Hematopoietic multipotent progenitor cell treated with erythropoietin and hydrocortisone succinate and interleukin-3 and kit ligand, for 15 days (in vitro differentiated cells): ENCODE measurements at regions not wholly inside any gene's neighbourhood (a gene's known extent, or its start where the extent isn't known, plus 50 kb on each side); places are given as distances from the start of the nearest gene placed in this dataset.

ENCODE experiments used
- DNase-seq: peaks from one replicate; pipeline ENCODE4 v3.0.0-alpha.2; 2015; ENCODE audit warnings: low spot score

DNA sequence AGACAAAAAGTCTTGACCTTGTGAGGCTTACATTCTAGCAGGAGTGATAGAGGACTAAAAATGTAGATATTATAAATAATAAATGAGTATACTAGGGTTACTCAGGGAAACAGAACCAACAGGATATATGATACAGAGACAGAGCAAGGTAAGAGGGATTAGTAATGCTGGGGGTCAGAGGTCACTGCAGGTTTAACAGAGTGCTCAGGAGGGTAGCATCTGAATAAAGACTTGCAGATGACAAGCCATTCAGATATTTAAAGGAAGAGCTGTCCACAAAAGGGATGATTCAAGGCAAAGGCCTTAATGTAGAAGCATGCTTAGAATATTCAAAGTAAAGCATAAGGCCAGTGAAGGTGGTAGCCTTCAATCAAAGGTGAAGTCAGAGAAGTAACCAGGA lies 65.6 kb upstream of the SEMA6A start:
- no peak for DNase-seq

DNA sequence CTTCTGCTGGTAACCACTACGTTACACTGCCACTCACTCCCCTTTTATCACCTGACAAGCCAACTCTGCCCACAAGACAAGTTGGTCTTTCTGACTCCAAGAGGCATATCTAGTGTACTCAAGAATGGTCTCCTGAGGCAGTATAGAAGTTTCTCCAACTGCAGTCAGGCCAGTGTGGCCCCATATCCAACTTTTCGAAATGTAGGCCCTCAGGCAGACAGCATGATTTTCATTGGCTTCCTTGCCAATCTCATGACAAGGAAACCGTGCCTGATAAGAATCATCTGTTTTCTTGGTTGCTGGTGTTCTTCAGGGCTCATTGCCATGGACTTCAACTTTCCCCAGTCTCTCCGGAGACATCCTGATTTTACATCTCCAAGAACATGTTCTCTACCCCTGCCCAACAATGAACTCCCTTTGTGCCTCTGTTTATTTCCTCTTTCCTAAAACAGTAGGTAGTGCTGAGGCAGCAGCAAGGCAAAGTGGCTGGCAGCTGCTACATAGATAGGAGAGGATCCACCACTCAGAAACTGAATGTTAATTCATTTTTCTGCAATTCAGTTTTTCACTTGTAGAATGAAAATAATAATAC lies 62.6 kb upstream of the SEMA6A start:
- DNase-seq, result no peak

DNA sequence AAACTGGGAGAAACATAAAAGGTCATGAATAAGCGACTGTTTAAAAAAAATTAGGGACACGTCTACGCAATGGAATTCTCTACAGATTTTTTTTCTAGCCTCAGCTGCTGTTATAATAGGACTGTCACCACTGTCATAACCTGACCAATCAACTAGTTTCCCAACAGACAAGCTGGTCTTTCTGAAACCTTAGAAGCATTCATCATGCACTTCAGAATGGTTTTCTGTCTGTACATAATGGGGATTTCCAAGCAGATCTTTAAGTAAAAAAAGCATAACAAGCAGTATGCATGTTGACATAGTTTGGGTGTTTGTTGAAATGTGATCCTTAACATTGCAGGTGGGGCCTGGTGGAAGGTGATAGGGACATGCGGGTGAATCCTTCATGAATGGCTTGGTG lies 58.3 kb upstream of the SEMA6A start:
- no peak for DNase-seq

DNA sequence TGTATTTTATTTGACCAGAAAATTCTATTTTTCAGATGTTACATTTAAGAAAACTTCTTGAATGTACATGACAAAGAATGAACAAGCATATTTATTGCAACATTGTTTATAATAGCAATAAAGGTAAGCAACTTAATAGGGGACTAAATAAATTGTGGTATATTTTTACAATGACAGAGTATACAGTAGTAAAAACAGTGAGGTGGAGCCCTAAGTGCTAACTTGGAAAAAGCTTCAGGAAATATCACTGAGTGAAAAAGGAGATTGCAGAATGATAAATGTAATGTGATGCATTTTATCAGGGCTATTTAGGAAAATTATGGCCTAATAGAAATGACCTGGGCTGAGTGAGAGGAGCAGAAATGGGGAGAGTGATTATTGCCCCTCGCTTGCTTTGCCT lies 56.5 kb upstream of the SEMA6A start:
- DNase-seq, result no peak

DNA sequence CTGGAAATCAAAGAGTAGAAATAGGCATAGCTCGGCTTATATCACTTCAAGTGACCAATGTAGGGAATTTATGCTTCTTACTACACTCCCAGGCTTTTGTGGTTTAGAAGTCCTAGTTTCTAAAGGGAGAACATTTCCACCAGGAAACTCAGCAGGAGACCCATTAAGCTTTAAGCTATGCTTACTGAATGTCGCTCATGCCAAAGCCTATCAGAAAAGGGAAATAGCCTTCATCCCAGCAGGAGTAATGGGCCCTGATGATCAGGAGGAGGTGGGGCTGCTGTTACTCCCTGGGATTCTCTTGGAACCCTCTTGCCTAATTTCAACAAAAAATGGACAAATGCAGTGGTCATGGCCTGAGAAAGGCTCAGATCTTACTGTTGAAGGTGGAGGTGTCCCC lies 54.5 kb upstream of the SEMA6A start:
- DNase-seq, result no peak

DNA sequence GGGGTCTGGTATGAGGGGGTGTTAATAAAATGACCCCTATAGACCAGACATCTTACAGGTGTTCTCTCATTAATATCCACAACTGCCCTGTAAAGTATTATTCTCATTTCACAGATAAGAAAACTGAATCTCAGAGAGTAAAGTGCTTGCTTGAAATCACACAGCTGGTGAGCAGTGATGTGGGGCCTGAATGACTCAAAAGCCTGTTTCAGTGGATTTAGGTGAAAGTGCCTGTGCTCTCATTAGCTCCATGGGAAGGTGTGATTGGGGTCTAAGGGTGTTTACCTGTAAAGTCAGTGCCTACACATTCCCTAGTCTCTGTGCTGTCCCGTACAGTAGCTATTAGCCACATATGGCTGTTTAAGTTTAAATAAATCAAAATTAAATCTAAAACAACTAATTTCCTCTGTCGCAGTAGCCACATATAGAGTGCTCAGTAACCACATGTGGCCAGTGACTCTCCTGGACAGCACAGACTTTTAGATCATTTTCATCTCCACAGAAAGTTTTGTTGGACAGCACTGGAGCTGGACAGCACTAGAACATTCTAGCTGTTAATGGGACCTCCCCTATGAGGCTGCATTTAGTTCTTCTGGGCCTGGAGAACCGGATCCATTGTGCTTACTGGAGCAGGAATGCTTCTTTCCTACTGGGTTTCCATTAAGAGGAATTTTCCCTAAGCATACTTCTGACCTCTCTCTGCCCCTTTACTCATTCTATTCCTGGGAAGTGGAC lies 52.5 kb upstream of the SEMA6A start:
- DNase-seq, result no peak

DNA sequence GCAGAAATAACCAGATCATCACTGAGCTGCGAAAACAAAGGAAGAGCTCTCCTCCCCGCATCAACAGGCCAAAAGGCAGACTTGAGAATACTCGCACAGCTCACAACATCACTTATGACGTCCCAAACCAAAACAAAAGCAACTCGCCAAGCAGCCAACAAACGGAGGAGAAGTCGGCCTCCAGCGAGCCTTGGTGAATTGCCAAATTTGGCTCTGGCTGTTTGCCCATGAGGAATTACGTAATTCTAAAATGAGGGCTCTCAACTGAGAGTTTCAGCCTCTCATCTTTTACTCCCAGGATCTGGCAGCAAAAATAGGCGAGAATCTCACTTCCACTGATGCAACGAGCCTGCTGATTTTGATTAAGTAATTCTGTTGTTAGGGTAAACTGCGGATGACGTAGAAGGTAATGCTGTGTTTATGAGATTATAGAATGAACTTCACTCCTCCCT lies 51.7 kb upstream of the SEMA6A start:
- DNase-seq, result no peak
